ENCODE measurements at regions not wholly inside any gene's neighbourhood (a gene's known extent, or its start where the extent isn't known, plus 50 kb on each side); places are given as distances from the start of the nearest gene placed in this dataset.

DNA sequence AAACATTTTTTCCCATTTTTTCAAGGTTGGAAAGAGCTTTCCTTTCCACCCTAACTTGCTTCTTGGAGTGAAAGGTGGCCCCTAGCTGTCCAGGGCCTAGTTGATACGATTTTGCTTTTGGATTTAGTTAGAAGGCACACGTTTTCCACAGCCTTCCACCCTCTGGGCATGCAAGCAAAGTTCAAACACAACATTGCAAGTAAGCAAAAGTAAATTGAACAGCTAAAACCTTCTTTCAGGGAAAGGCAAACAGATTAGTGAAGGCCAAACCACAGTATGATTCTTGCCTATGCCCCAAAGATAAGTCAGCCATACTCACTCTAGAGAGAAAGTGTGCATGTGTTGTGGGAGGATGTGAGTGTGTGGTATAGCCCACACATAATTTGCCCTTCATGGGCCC, 273.7 kb upstream of the KLHL29 start (continued):
- TF ChIP-seq POLR2AphosphoS2 (conservative IDR thresholded peaks at IDR 0.05; ENCODE audit: low read length) = no peak
- no peak for TF ChIP-seq ESRRA (IDR thresholded peaks at IDR 0.05; ENCODE audit: borderline replicate concordance, low read length)
- no peak for TF ChIP-seq HOXB13 (CRISPR knock-in tag; IDR thresholded peaks at IDR 0.05; ENCODE audit: low read depth)
- TF ChIP-seq FOXS1 (CRISPR knock-in tag; IDR thresholded peaks at IDR 0.05) = no peak
- TF ChIP-seq JUN (IDR thresholded peaks at IDR 0.05) = no peak

DNA sequence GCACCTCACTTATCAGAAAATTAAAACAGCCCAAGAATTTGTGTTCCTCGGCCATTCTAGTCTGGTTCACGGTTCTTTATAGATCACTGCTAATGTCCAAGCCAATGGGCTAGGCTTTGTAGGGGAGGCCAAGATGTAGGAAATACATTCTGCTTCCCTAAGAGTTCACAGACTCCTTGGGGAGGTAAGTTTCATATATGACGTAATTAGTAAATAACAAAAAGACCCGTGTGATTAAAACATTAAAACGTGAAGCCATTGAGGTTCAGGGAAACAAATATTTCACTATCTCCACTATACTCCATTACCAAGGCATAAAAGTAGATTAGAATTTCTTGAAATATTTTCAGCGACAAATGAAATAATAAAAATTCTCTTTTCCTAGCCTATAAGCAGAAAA, 272.5 kb upstream of the KLHL29 start:
- no peak overlapping the region for H3K4me2 ChIP-seq
- CTCF ChIA-PET = interaction anchor here (1.3 kb wide), 1 partner anchor 10 kb away, joined by 4 read pairs; no protein-coding TSS in a partner anchor
- FAIRE-seq (no peak), DNase-seq (ENCODE audit: low read depth in 1 of 2, low spot score in 1 of 2) (no peak), ATAC-seq (no peak)
- WGBS (ENCODE audit: missing lambda C conversion rate) = 2% methylated on average over 6 of the region's 6 CpGs
- H3K4me1 ChIP-seq = no peaks in the 10 kb centered on the region
- H3K4me3 ChIP-seq = no peak overlapping the region
- H3K9me3 ChIP-seq = 0 out of 3 replicates have a peak, but pooled peaks cover 5% of the 10 kb centered on the region
- TF ChIP-seq FOSB (CRISPR knock-in tag; IDR thresholded peaks at IDR 0.05) (no peak), ZC3H11A (IDR thresholded peaks at IDR 0.05) (no peak), MAZ (IDR thresholded peaks at IDR 0.05; ENCODE audit: borderline replicate concordance, low read depth, low read length) (no peak), HEYL (CRISPR knock-in tag; IDR thresholded peaks at IDR 0.05) (no peak)
- H3K27ac ChIP-seq = no peak overlapping the region
- POLR2A ChIA-PET = no interaction called here

DNA sequence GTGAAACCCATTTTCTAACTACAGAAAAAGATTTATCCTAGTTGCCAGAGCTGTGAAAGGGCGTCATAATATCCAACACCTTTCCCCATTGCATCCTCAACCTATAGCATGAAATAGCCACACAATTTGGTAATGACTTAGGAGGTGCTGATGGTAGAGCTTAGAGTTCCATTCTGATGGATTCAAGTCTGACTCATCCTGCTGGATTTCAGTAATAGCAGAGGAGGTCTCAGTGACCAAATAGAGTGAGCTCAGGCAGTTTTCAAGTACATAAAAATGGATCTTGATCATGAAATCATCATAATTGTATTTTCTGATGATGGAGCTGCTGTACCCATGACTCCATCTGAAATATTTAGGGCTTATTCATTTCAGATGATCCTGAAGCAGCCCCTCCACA, 270.7 kb upstream of the KLHL29 start:
- ChIA-PET POLR2A (no interaction called here), CTCF (interaction anchor here (1.2 kb wide), 1 partner anchor 17 kb away, joined by 3 read pairs; no protein-coding TSS in a partner anchor)
- H3K27ac ChIP-seq = no peak overlapping the region
- H3K4me1 ChIP-seq = no peaks in the 10 kb centered on the region
- DNase-seq (ENCODE audit: low read depth in 1 of 2, low spot score in 1 of 2) = no peak
- TF ChIP-seq POLR2A (IDR thresholded peaks at IDR 0.05; ENCODE audit: low read length) (no peak), SMC3 (IDR thresholded peaks at IDR 0.05) (no peak), FOSL2 (IDR thresholded peaks at IDR 0.05) (no peak), FOSL2 (CRISPR knock-in tag; IDR thresholded peaks at IDR 0.05) (no peak), CBX8 (IDR thresholded peaks at IDR 0.05) (no peak), TFCP2L1 (CRISPR knock-in tag; IDR thresholded peaks at IDR 0.05) (no peak), HOXB13 (CRISPR knock-in tag; IDR thresholded peaks at IDR 0.05; ENCODE audit: low read depth) (no peak), HDAC2 (IDR thresholded peaks at IDR 0.05) (no peak), CEBPB (IDR thresholded peaks at IDR 0.05) (no peak), ZFP36 (IDR thresholded peaks at IDR 0.05; ENCODE audit: borderline replicate concordance, partially characterized antibody) (no peak), RFX5 (IDR thresholded peaks at IDR 0.05) (no peak), ZC3H11A (IDR thresholded peaks at IDR 0.05) (no peak), NR3C1 (IDR thresholded peaks at IDR 0.05) (no peak), FOXS1 (CRISPR knock-in tag; IDR thresholded peaks at IDR 0.05) (no peak)
- TF ChIP-seq, protein P1, sequence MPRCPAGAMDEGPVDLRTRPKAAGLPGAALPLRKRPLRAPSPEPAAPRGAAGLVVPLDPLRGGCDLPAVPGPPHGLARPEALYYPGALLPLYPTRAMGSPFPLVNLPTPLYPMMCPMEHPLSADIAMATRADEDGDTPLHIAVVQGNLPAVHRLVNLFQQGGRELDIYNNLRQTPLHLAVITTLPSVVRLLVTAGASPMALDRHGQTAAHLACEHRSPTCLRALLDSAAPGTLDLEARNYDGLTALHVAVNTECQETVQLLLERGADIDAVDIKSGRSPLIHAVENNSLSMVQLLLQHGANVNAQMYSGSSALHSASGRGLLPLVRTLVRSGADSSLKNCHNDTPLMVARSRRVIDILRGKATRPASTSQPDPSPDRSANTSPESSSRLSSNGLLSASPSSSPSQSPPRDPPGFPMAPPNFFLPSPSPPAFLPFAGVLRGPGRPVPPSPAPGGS (IDR thresholded peaks at IDR 0.05) = no peak
- TF ChIP-seq, protein P2, sequence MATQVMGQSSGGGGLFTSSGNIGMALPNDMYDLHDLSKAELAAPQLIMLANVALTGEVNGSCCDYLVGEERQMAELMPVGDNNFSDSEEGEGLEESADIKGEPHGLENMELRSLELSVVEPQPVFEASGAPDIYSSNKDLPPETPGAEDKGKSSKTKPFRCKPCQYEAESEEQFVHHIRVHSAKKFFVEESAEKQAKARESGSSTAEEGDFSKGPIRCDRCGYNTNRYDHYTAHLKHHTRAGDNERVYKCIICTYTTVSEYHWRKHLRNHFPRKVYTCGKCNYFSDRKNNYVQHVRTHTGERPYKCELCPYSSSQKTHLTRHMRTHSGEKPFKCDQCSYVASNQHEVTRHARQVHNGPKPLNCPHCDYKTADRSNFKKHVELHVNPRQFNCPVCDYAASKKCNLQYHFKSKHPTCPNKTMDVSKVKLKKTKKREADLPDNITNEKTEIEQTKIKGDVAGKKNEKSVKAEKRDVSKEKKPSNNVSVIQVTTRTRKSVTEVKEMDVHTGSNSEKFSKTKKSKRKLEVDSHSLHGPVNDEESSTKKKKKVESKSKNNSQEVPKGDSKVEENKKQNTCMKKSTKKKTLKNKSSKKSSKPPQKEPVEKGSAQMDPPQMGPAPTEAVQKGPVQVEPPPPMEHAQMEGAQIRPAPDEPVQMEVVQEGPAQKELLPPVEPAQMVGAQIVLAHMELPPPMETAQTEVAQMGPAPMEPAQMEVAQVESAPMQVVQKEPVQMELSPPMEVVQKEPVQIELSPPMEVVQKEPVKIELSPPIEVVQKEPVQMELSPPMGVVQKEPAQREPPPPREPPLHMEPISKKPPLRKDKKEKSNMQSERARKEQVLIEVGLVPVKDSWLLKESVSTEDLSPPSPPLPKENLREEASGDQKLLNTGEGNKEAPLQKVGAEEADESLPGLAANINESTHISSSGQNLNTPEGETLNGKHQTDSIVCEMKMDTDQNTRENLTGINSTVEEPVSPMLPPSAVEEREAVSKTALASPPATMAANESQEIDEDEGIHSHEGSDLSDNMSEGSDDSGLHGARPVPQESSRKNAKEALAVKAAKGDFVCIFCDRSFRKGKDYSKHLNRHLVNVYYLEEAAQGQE (IDR thresholded peaks at IDR 0.05) = no peak
- ATAC-seq = no peak
- no peak overlapping the region for H3K4me2 ChIP-seq
- H3K9me3 ChIP-seq = 0 out of 3 replicates have a peak, but pooled peaks cover 5% of the 10 kb centered on the region
- H3K4me3 ChIP-seq = no peak overlapping the region
- WGBS (ENCODE audit: missing lambda C conversion rate) = 0% methylated on average over 1 of the region's 1 CpG
- FAIRE-seq = no peak
